GM06990 (cell line): ENCODE measurements at regions not wholly inside any gene's neighbourhood (a gene's known extent, or its start where the extent isn't known, plus 50 kb on each side); places are given as distances from the start of the nearest gene placed in this dataset.

ENCODE experiments used
- DNase-seq: peaks from one replicate; pipeline ENCODE4 v3.0.0-alpha.2; 2011; ENCODE audit not compliant: insufficient read length; ENCODE audit errors: extremely low read depth
- H3K27me3 ChIP-seq: replicated peaks from 2 replicates; pipeline ENCODE4 v1.6.0; 2011; ENCODE audit warnings: low read length; ENCODE audit not compliant: control insufficient read depth, insufficient read depth
- H3K36me3 ChIP-seq: 2 replicates; pipeline ENCODE4 v1.5.1; 2011; ENCODE audit warnings: low read length; ENCODE audit not compliant: control insufficient read depth, insufficient read depth
- H3K4me3 ChIP-seq: replicated peaks from 2 replicates; pipeline ENCODE4 v1.5.1; 2011; ENCODE audit warnings: low read depth, mild to moderate bottlenecking, control low read depth, low read length
- TF ChIP-seq, protein P1 (sequence below): IDR thresholded peaks from 2 replicates; pipeline ENCODE4 v1.5.1; 2011; ENCODE audit warnings: low read length, control low read depth, mild to moderate bottlenecking, inconsistent platforms; ENCODE audit not compliant: insufficient read depth, poor library complexity, severe bottlenecking

DNA sequence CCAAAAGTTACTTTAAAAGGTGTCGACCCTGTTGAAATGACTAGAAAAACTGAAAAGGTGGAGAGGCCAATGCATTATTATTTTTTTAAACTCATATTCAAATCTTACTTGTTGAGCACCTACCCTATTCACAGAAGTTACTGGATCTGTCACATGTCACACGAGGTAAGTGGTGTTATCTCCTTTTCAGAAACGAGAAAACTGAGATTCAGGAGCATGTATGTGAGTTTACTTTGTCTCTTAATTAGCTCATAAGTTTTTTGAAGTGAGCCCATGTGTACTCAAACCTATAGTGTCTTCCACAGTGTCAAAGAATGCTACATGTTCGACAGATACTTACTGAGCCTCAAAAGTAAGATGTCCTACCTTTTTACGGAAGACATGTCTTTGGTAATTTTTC, 81.8 kb upstream of the EGLN3 start:
- no peak for DNase-seq
- TF ChIP-seq, protein P1, sequence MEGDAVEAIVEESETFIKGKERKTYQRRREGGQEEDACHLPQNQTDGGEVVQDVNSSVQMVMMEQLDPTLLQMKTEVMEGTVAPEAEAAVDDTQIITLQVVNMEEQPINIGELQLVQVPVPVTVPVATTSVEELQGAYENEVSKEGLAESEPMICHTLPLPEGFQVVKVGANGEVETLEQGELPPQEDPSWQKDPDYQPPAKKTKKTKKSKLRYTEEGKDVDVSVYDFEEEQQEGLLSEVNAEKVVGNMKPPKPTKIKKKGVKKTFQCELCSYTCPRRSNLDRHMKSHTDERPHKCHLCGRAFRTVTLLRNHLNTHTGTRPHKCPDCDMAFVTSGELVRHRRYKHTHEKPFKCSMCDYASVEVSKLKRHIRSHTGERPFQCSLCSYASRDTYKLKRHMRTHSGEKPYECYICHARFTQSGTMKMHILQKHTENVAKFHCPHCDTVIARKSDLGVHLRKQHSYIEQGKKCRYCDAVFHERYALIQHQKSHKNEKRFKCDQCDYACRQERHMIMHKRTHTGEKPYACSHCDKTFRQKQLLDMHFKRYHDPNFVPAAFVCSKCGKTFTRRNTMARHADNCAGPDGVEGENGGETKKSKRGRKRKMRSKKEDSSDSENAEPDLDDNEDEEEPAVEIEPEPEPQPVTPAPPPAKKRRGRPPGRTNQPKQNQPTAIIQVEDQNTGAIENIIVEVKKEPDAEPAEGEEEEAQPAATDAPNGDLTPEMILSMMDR: no peak
- no peaks in the 10 kb centered on the region for H3K27me3 ChIP-seq
- H3K4me3 ChIP-seq: no peak overlapping the region
- no peaks in the 10 kb centered on the region for H3K36me3 ChIP-seq

DNA sequence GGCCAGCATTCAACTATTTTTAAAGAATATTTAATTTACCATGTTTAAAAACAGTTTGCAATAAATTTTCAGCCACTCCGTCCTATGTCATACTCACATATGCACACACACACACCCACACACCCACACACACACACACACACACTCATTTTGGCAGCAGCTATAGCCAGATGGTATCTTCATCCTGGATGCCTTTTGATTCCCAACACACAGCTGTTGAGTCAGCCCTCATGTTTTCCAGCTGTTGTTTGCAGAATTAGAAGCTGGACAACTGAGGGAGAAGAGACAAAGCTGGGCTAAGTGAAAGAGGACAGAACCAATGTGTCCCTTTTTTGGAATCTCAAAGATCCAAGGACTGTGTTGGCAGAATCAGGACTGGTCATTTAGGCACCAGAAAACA, 80.0 kb upstream of the EGLN3 start:
- Histone ChIP-seq H3K36me3 (no peaks in the 10 kb centered on the region), H3K27me3 (no peaks in the 10 kb centered on the region), H3K4me3 (no peak overlapping the region)
- no peak for DNase-seq
- TF ChIP-seq, protein P1: no peak

DNA sequence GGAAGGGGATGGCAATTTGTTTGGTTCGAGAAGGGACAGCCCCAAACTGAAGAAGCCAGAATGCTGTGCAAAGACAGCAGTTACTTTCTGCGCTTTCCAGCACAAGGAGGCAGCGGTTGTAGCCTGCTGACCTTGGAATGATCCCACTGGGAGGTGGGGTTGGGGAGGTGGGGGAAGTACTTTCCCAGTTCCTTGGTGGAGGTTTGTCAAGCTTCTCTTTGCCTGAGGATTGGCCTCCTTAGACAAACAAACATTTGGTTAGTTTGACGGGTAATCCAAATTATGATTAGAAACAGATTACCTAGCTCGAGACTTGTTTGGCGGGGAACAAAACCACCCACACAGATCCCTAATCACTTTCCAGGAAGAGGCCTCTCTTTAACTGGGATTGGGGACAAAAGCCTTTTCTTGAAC, 79.1 kb upstream of the EGLN3 start:
- TF ChIP-seq, protein P1: no peak
- H3K27me3 ChIP-seq: no peaks in the 10 kb centered on the region

DNA sequence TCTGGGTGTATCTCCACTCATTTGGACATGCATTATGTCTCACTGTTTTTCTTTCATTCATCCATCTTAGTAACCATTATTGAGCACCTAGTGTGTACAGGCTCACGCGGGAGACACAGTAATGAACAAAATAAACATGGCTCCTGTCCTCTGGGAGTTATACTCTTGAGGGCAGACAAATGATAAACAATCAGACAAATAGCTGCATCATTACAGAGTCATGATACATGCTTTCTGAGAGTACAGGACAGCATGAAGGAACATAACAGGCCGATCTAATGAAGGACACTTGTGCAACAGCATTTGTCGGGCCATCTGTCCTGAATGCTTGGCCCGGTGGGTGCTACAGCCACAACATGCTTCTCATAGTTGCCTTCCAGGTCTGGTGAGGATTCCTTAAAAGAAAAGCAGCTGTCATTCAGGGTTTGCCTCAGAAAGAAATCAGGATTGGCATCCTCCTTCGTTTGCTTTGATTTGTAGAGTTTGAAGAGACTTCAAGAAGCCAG, 77.2 kb upstream of the EGLN3 start:
- no peaks in the 10 kb centered on the region for H3K36me3 ChIP-seq
- TF ChIP-seq, protein P1: no peak
- no peaks in the 10 kb centered on the region for H3K27me3 ChIP-seq
- no peak for DNase-seq
- no peak overlapping the region for H3K4me3 ChIP-seq

More for the DNA sequence above, 79.1 kb upstream of the EGLN3 start:
- H3K36me3 ChIP-seq: no peaks in the 10 kb centered on the region
- DNase-seq: no peak
- no peak overlapping the region for H3K4me3 ChIP-seq

DNA sequence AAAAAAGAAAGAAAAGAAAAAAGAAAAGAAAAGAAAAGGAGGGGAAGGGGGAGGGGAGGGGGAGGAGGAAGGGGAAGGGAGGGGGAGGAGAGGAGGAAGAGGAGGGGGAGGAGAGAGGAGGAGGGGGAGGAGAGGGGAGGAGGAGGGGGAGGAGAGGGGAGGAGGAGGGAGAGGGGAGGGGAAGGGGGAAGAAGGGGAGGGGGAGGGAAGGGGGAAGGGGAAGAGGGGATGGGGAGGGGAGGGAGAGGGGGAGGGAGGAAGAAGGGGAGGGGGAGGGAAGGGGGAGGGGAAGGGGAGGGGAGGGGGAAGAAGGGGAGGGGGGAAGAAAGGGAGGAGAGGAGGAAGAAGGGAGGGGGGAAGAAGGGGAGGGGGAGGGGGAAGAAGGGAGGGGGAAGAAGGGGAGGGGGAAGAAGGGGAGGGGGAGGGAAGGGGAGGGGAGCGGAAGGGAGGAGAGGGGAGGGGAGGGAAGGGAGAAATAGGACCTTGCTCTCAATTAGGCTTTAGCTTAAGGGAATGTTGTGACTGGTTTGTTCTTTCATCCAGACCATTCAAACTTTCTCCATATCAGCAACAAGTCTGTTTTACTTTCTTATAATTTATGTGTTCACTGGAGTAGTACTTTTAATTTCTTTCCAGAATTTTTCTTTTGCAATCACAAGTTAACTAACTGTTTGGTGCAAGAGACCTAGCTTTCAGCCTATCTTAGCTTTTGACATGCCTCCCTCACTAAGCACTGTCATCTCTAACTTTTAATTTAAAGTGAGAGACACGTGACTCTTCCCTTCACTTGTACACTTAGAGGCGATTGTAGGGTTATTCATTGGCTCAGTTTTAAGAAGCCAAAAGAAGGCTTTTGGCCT, 76.5 kb upstream of the EGLN3 start:
- TF ChIP-seq, protein P1: no peak
- no peaks in the 10 kb centered on the region for H3K27me3 ChIP-seq
- H3K4me3 ChIP-seq: no peak overlapping the region
- DNase-seq: no peak
- H3K36me3 ChIP-seq: no peaks in the 10 kb centered on the region
